ENCODE measurements at regions not wholly inside any gene's neighbourhood (a gene's known extent, or its start where the extent isn't known, plus 50 kb on each side); places are given as distances from the start of the nearest gene placed in this dataset.

DNA sequence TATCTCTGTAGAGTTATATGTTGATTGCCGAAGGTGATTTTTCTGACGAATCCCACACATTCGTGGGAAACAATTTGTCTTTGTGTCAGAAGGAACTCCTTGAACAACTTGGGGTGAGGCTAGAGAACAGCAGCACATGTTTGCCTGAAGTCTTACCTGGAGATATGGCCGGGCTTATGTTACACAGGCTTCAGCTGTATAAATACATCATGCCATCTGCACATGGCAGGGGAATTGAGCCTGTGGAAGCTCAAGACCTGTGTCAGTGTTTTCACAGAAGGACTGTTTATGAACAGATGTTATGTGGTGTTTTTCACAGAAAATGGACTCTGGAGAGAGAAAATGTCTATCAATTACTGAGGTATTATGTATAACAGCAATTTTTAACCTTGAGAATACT is 203.6 kb upstream of the MDFIC2 start:
- intact Hi-C loops (cut with DNase I; ENCODE audit: low total_unique reads): no loop called here
- no peak overlapping the region for H3K27ac ChIP-seq
- no peak for DNase-seq (ENCODE audit: low spot score in 2 of 2)
- no peaks in the 10 kb centered on the region for H3K27me3 ChIP-seq
- TF ChIP-seq, protein P1, sequence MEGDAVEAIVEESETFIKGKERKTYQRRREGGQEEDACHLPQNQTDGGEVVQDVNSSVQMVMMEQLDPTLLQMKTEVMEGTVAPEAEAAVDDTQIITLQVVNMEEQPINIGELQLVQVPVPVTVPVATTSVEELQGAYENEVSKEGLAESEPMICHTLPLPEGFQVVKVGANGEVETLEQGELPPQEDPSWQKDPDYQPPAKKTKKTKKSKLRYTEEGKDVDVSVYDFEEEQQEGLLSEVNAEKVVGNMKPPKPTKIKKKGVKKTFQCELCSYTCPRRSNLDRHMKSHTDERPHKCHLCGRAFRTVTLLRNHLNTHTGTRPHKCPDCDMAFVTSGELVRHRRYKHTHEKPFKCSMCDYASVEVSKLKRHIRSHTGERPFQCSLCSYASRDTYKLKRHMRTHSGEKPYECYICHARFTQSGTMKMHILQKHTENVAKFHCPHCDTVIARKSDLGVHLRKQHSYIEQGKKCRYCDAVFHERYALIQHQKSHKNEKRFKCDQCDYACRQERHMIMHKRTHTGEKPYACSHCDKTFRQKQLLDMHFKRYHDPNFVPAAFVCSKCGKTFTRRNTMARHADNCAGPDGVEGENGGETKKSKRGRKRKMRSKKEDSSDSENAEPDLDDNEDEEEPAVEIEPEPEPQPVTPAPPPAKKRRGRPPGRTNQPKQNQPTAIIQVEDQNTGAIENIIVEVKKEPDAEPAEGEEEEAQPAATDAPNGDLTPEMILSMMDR (IDR thresholded peaks at IDR 0.05): no peak
- no peak for TF ChIP-seq POLR2AphosphoS5 (IDR thresholded peaks at IDR 0.05)
- TF ChIP-seq POLR2A (IDR thresholded peaks at IDR 0.05): no peak
- H3K4me3 ChIP-seq: no peak overlapping the region
- no peaks in the 10 kb centered on the region for H3K4me1 ChIP-seq
- no peaks in the 10 kb centered on the region for H3K9me3 ChIP-seq
- no peaks in the 10 kb centered on the region for H3K36me3 ChIP-seq

DNA sequence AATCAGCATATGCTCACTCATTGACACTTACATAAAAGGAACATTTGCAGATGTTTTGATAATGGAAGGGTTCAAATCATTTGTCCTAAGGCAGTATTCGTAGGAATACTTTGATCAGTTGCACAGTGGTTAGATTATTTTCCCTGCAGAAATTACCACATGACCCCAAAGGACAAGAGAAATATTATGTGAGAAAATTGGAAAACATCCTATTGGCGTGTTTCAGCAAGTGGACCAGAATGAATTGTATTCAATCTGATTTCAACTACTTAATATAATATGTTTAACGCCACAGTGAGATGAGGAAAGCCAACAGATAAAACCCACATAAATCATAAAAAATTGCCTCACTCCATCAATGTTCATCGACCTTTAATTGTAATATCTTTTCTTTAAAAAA is 195.0 kb upstream of the MDFIC2 start:
- Histone ChIP-seq H3K4me1 (no peaks in the 10 kb centered on the region), H3K9me3 (no peaks in the 10 kb centered on the region), H3K27me3 (no peaks in the 10 kb centered on the region), H3K36me3 (no peaks in the 10 kb centered on the region), H3K4me3 (no peak overlapping the region), H3K27ac (no peak overlapping the region)
- DNase-seq (ENCODE audit: low spot score in 2 of 2): no peak
- intact Hi-C loops (cut with DNase I; ENCODE audit: low total_unique reads): no loop called here
- TF ChIP-seq, protein P1 (IDR thresholded peaks at IDR 0.05): no peak
- TF ChIP-seq POLR2AphosphoS5 (IDR thresholded peaks at IDR 0.05) (no peak), POLR2A (IDR thresholded peaks at IDR 0.05) (no peak)

DNA sequence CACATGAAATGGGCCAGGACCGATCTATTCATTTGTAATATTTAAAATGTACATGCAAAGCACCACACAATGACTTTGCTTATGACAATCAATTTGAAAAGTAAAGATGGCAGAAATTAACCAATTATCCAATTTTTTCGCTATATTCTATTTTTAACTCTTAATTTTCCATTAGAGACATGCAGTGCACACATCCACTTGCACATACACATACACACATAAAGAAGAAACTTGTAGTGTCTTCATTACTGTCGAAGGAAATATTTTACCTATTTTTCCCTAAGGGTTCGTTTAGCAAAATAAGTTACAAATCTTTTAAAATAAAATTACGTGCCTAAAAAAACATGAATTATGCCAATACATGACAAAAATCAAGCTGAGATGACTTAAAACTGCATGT is 194.3 kb upstream of the MDFIC2 start:
- DNase-seq (ENCODE audit: low spot score in 2 of 2): no peak
- H3K4me3 ChIP-seq: no peak overlapping the region
- no peak overlapping the region for H3K27ac ChIP-seq
- no peaks in the 10 kb centered on the region for H3K36me3 ChIP-seq
- H3K9me3 ChIP-seq: no peaks in the 10 kb centered on the region
- TF ChIP-seq, protein P1 (IDR thresholded peaks at IDR 0.05): no peak
- TF ChIP-seq POLR2A (IDR thresholded peaks at IDR 0.05): no peak
- no peak for TF ChIP-seq POLR2AphosphoS5 (IDR thresholded peaks at IDR 0.05)
- H3K27me3 ChIP-seq: no peaks in the 10 kb centered on the region
- intact Hi-C loops (cut with DNase I; ENCODE audit: low total_unique reads): no loop called here
- no peaks in the 10 kb centered on the region for H3K4me1 ChIP-seq

DNA sequence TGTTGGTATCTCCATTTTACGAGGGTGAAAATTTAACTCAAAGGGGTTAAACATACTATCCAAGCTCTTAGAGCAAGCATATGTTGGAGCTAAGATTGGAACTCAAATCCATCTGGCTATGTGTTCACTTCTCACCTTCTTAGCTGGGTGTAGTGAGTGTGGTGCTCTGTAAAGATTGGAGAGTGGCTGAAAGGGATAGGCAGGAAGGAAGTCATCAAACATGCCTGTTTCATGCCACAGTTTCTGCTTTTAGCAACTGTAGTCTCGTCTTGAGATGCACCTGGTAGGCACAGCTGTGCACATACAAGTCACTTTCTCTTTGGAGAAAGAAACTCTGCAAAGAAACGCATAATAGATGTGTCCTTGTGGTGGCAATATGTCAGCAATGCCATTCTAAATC is 189.1 kb upstream of the MDFIC2 start:
- TF ChIP-seq POLR2AphosphoS5 (IDR thresholded peaks at IDR 0.05) (no peak), POLR2A (IDR thresholded peaks at IDR 0.05) (no peak)
- TF ChIP-seq, protein P1 (IDR thresholded peaks at IDR 0.05): no peak
- DNase-seq (ENCODE audit: low spot score in 2 of 2): no peak
- Histone ChIP-seq H3K27me3 (no peaks in the 10 kb centered on the region), H3K27ac (no peak overlapping the region), H3K36me3 (no peaks in the 10 kb centered on the region), H3K9me3 (no peaks in the 10 kb centered on the region), H3K4me1 (no peaks in the 10 kb centered on the region), H3K4me3 (no peak overlapping the region)
- intact Hi-C loops (cut with DNase I; ENCODE audit: low total_unique reads): no loop called here

DNA sequence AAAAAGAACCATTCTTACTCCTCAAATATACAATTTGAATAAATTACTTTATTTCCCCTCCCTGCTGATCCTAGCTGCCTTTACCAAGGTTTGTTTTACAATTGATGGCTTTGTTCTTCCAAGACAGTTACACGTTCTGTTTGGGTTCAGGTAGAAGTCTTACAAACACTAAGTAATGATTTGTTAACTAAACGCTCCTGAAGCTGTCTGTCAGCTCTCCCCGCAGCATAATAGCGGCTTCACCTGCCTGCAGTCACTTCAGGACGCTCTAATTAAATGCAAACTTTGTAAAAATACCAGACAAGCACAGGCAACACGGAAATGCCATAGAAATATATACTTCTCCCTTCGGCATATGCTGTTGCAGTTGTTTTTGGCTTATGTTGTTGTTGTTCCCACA is 176.4 kb upstream of the MDFIC2 start:
- no peak for DNase-seq (ENCODE audit: low spot score in 2 of 2)
- H3K36me3 ChIP-seq: no peaks in the 10 kb centered on the region
- no peak overlapping the region for H3K27ac ChIP-seq
- TF ChIP-seq, protein P1 (IDR thresholded peaks at IDR 0.05): no peak
- TF ChIP-seq POLR2AphosphoS5 (IDR thresholded peaks at IDR 0.05): no peak
- no peak for TF ChIP-seq POLR2A (IDR thresholded peaks at IDR 0.05)
- no peaks in the 10 kb centered on the region for H3K4me1 ChIP-seq
- no peak overlapping the region for H3K4me3 ChIP-seq
- no peaks in the 10 kb centered on the region for H3K9me3 ChIP-seq
- intact Hi-C loops (cut with DNase I; ENCODE audit: low total_unique reads): no loop called here
- H3K27me3 ChIP-seq: no peaks in the 10 kb centered on the region
